ENCODE measurements at regions not wholly inside any gene's neighbourhood (a gene's known extent, or its start where the extent isn't known, plus 50 kb on each side); places are given as distances from the start of the nearest gene placed in this dataset.

- no peak for TF ChIP-seq CTCF (IDR thresholded peaks at IDR 0.05)
- no peak for TF ChIP-seq ZFX (IDR thresholded peaks at IDR 0.05; ENCODE audit: borderline replicate concordance)
Measured at GRCh38 chr4:141409556-141409955, 188.9 kb downstream of the ZNF330 start.
